ENCODE measurements at regions not wholly inside any gene's neighbourhood (a gene's known extent, or its start where the extent isn't known, plus 50 kb on each side); places are given as distances from the start of the nearest gene placed in this dataset.

GRCh38 chr10:44233561-44234482, 151.1 kb downstream of the CXCL12 start:
- Histone ChIP-seq H3K4me3 (ENCODE audit: low read length) (no peak overlapping the region), H3K27ac (ENCODE audit: low read length) (no peak overlapping the region), H3K4me1 (ENCODE audit: control insufficient read depth, insufficient read depth, low read length) (no peaks in the 10 kb centered on the region), H3K27me3 (ENCODE audit: control insufficient read depth, insufficient read depth, low read length) (no peaks in the 10 kb centered on the region), H3K9me3 (ENCODE audit: control insufficient read depth, low read depth, low read length) (no peaks in the 10 kb centered on the region), H3K36me3 (ENCODE audit: control insufficient read depth, insufficient read depth, low read length) (no peaks in the 10 kb centered on the region)
- DNase-seq, result peak; percentile 51 to 62
- WGBS (ENCODE audit: insufficient coverage, low lambda C conversion rate), result 80% methylated on average over 2 of the region's 23 CpGs

DNA sequence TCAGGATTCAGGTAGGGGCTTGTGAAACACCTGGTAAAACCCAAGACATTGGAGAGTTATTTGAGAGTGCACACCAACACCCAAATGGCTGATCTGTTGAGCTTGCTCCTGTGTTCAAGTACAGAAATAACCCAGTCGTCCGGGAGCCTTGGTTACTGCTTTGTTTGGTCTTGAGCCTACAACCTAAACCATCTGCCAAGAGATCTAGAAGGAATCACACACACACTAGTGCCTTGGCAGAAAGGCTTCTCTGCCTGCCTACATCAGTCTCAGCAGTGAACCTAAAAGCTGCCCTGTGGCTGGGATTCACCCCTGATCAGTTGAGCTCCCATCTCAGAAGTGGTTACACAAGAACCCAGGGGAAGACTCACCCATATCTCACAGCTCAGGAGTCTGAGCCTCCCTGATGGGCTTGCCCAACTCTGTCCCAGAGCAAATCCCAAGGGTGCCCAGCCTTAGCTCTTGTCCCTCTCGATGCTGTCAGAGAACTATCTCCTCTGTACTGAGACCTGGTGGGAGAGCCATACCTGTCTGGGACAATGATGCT, 167.6 kb downstream of the CXCL12 start:
- no peaks in the 10 kb centered on the region for H3K4me1 ChIP-seq (ENCODE audit: control insufficient read depth, insufficient read depth, low read length)
- no peak overlapping the region for H3K4me3 ChIP-seq (ENCODE audit: low read length)
- no peaks in the 10 kb centered on the region for H3K9me3 ChIP-seq (ENCODE audit: control insufficient read depth, low read depth, low read length)
- no peaks in the 10 kb centered on the region for H3K36me3 ChIP-seq (ENCODE audit: control insufficient read depth, insufficient read depth, low read length)
- DNase-seq, result no peak
- no peak overlapping the region for H3K27ac ChIP-seq (ENCODE audit: low read length)
- WGBS (ENCODE audit: insufficient coverage, low lambda C conversion rate), result no CpG with 5 or more reads among the region's 3 CpGs
- H3K27me3 ChIP-seq (ENCODE audit: control insufficient read depth, insufficient read depth, low read length), result no peaks in the 10 kb centered on the region

GRCh38 chr10:44216073-44216472, 168.8 kb downstream of the CXCL12 start:
- Histone ChIP-seq H3K4me1 (ENCODE audit: control insufficient read depth, insufficient read depth, low read length) (no peaks in the 10 kb centered on the region), H3K27me3 (ENCODE audit: control insufficient read depth, insufficient read depth, low read length) (no peaks in the 10 kb centered on the region), H3K4me3 (ENCODE audit: low read length) (no peak overlapping the region), H3K9me3 (ENCODE audit: control insufficient read depth, low read depth, low read length) (no peaks in the 10 kb centered on the region), H3K27ac (ENCODE audit: low read length) (no peak overlapping the region), H3K36me3 (ENCODE audit: control insufficient read depth, insufficient read depth, low read length) (no peaks in the 10 kb centered on the region)
- no peak for DNase-seq
- WGBS (ENCODE audit: insufficient coverage, low lambda C conversion rate), result 92% methylated on average over 2 of the region's 2 CpGs

DNA sequence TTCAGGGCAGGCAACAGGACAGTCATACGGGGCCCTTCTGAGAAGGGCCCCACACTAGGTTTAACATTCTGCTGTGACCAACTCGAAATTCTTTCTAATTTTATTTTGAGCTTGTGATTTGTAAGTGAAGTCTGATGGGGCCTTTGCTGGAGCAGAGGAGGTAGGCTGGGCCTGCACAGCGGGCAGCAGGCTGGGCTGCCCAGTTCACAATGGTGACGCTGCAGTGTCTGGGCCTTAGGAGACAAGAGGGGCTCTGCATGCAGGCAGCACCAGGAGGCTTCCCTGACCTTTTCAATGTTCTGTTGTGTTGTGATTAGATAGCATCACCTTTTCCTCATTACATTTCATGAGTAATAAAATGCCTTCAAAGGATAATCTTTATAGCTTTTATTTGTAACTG, 175.1 kb downstream of the CXCL12 start:
- H3K27me3 ChIP-seq (ENCODE audit: control insufficient read depth, insufficient read depth, low read length), result no peaks in the 10 kb centered on the region
- H3K27ac ChIP-seq (ENCODE audit: low read length), result no peak overlapping the region
- H3K4me1 ChIP-seq (ENCODE audit: control insufficient read depth, insufficient read depth, low read length), result no peaks in the 10 kb centered on the region
- no CpG with 5 or more reads among the region's 4 CpGs for WGBS (ENCODE audit: insufficient coverage, low lambda C conversion rate)
- H3K4me3 ChIP-seq (ENCODE audit: low read length), result no peak overlapping the region
- H3K9me3 ChIP-seq (ENCODE audit: control insufficient read depth, low read depth, low read length), result no peaks in the 10 kb centered on the region
- DNase-seq, result no peak
- no peaks in the 10 kb centered on the region for H3K36me3 ChIP-seq (ENCODE audit: control insufficient read depth, insufficient read depth, low read length)

DNA sequence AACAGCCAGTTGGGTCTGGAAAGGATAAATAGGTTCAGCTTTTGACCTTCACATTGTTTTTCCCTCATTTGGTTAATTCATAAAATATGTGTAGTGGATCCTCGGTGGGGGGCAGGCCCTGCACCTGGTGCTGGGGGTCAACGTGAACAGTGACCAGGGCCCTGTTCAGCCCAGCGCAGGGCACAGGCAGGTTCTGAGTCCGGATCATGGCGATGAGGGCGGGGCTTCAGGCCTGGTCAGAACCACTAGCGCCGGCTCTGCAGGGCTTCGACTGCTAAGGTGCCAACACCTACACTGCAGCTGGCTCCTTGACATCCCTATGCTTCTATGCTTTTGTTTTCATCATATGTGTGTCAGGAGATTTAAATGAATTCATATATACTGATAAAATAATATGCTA, 177.7 kb downstream of the CXCL12 start:
- Histone ChIP-seq H3K36me3 (ENCODE audit: control insufficient read depth, insufficient read depth, low read length) (no peaks in the 10 kb centered on the region), H3K27ac (ENCODE audit: low read length) (no peak overlapping the region), H3K4me1 (ENCODE audit: control insufficient read depth, insufficient read depth, low read length) (no peaks in the 10 kb centered on the region), H3K27me3 (ENCODE audit: control insufficient read depth, insufficient read depth, low read length) (no peaks in the 10 kb centered on the region), H3K9me3 (ENCODE audit: control insufficient read depth, low read depth, low read length) (no peaks in the 10 kb centered on the region), H3K4me3 (ENCODE audit: low read length) (no peak overlapping the region)
- DNase-seq, result no peak
- WGBS (ENCODE audit: insufficient coverage, low lambda C conversion rate), result no CpG with 5 or more reads among the region's 9 CpGs

DNA sequence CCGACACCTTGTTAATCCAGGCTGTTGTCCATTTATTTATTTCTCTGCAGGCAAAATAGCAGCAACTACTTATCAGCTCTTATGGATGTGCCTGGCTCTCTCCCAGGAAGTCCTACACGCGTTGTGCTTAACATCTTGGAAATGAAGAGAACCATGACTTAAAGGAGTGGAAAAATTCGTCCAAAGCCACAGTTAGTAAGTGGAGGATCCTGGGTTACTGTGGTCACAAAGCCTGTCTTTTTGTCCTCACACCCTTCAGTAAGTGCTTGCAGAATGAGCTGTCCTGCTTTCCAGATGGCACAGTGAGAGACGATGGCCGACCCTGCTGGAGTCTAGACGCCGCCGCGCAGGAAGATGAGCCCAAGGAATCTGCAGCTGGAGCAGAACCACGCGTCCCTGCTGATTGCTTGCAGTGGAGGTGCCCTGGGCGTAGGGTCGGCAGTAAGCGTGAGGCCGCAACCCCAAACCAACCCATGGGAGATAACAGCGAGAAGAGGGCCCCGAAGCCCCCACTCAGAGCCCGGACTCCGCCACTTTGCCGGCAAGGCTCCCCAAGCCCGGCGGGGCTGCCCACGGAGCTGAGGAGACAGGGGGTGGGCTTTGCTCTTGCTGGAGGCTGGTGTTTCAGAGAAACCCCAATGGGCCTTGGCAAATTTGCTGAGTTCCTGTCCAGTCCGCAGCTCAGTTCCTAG, 178.6 kb downstream of the CXCL12 start:
- no peaks in the 10 kb centered on the region for H3K36me3 ChIP-seq (ENCODE audit: control insufficient read depth, insufficient read depth, low read length)
- H3K4me1 ChIP-seq (ENCODE audit: control insufficient read depth, insufficient read depth, low read length), result no peaks in the 10 kb centered on the region
- no peak overlapping the region for H3K27ac ChIP-seq (ENCODE audit: low read length)
- 50% methylated on average over 2 of the region's 25 CpGs for WGBS (ENCODE audit: insufficient coverage, low lambda C conversion rate)
- H3K9me3 ChIP-seq (ENCODE audit: control insufficient read depth, low read depth, low read length), result no peaks in the 10 kb centered on the region
- DNase-seq, result no peak
- H3K4me3 ChIP-seq (ENCODE audit: low read length), result no peak overlapping the region
- H3K27me3 ChIP-seq (ENCODE audit: control insufficient read depth, insufficient read depth, low read length), result no peaks in the 10 kb centered on the region

GRCh38 chr10:44205067-44205466, 179.8 kb downstream of the CXCL12 start:
- DNase-seq, result no peak
- no peaks in the 10 kb centered on the region for H3K4me1 ChIP-seq (ENCODE audit: control insufficient read depth, insufficient read depth, low read length)
- H3K9me3 ChIP-seq (ENCODE audit: control insufficient read depth, low read depth, low read length), result no peaks in the 10 kb centered on the region
- no peaks in the 10 kb centered on the region for H3K36me3 ChIP-seq (ENCODE audit: control insufficient read depth, insufficient read depth, low read length)
- H3K27me3 ChIP-seq (ENCODE audit: control insufficient read depth, insufficient read depth, low read length), result no peaks in the 10 kb centered on the region
- H3K4me3 ChIP-seq (ENCODE audit: low read length), result no peak overlapping the region
- no peak overlapping the region for H3K27ac ChIP-seq (ENCODE audit: low read length)
- WGBS (ENCODE audit: insufficient coverage, low lambda C conversion rate), result no CpG with 5 or more reads among the region's 3 CpGs

DNA sequence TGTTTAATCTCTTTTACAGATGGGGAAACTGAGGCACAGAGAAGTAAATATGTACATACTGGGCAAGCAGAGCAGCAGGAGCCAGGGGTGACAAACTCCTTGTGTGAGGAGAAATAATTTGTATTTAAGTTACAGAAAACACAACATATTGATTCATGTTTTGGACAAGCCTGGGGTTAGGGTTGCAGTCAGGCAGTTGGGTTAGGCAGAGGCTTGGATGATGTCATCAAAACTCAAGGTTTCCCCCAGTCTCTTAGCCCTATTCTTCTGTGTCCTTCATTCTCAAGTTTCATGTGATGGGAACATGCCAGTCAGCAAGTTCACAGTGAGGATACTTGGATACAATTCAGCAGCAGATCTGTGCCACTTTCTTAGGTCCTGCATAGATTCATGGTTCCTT, 181.4 kb downstream of the CXCL12 start:
- H3K4me3 ChIP-seq (ENCODE audit: low read length), result no peak overlapping the region
- H3K27me3 ChIP-seq (ENCODE audit: control insufficient read depth, insufficient read depth, low read length), result no peaks in the 10 kb centered on the region
- no peaks in the 10 kb centered on the region for H3K9me3 ChIP-seq (ENCODE audit: control insufficient read depth, low read depth, low read length)
- no peak overlapping the region for H3K27ac ChIP-seq (ENCODE audit: low read length)
- H3K36me3 ChIP-seq (ENCODE audit: control insufficient read depth, insufficient read depth, low read length), result no peaks in the 10 kb centered on the region
- DNase-seq, result no peak
- H3K4me1 ChIP-seq (ENCODE audit: control insufficient read depth, insufficient read depth, low read length), result no peaks in the 10 kb centered on the region

DNA sequence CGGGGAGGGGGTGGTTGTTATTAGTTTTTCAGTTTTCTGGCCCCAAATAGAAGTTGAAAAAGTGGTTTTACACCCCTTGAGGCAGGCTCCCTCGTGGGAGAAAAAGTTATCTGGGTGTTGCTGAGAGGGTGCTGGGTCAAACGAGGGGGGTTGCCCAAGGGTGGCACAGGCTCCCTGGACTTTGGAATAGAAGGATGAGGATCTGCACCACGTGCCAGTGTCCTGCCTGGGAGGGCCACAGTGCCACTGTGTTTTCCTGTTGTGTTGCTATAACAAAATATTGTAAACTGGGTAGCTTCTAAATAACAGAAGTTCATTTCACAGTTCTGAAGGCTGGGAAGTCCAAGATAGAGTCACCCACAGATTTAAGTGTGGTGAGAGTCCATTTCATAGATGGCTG, 181.9 kb downstream of the CXCL12 start:
- WGBS (ENCODE audit: insufficient coverage, low lambda C conversion rate), result no CpG with 5 or more reads among the region's 4 CpGs
- DNase-seq, result no peak
- H3K4me1 ChIP-seq (ENCODE audit: control insufficient read depth, insufficient read depth, low read length), result no peaks in the 10 kb centered on the region
- no peak overlapping the region for H3K4me3 ChIP-seq (ENCODE audit: low read length)
- no peaks in the 10 kb centered on the region for H3K9me3 ChIP-seq (ENCODE audit: control insufficient read depth, low read depth, low read length)
- H3K27ac ChIP-seq (ENCODE audit: low read length), result no peak overlapping the region
- H3K27me3 ChIP-seq (ENCODE audit: control insufficient read depth, insufficient read depth, low read length), result no peaks in the 10 kb centered on the region
- H3K36me3 ChIP-seq (ENCODE audit: control insufficient read depth, insufficient read depth, low read length), result no peaks in the 10 kb centered on the region

GRCh38 chr10:44201656-44202055, 183.2 kb downstream of the CXCL12 start:
- Histone ChIP-seq H3K4me1 (ENCODE audit: control insufficient read depth, insufficient read depth, low read length) (no peaks in the 10 kb centered on the region), H3K27ac (ENCODE audit: low read length) (no peak overlapping the region), H3K27me3 (ENCODE audit: control insufficient read depth, insufficient read depth, low read length) (no peaks in the 10 kb centered on the region), H3K4me3 (ENCODE audit: low read length) (no peak overlapping the region), H3K36me3 (ENCODE audit: control insufficient read depth, insufficient read depth, low read length) (no peaks in the 10 kb centered on the region), H3K9me3 (ENCODE audit: control insufficient read depth, low read depth, low read length) (no peaks in the 10 kb centered on the region)
- DNase-seq, result no peak
- WGBS (ENCODE audit: insufficient coverage, low lambda C conversion rate), result no CpG with 5 or more reads among the region's 2 CpGs
